SW480 (cell line): ENCODE measurements at regions not wholly inside any gene's neighbourhood (a gene's known extent, or its start where the extent isn't known, plus 50 kb on each side); places are given as distances from the start of the nearest gene placed in this dataset.
A peak's percentile ranks its signal among the peaks of the same experiment; 100 is the strongest.
"Not testable (repeated sequence)": the region's sequence is repeated elsewhere in the genome, so short reads cannot be mapped to it uniquely, and the experiment has no call there.

Experiments
- DNase-seq: peaks from one replicate; pipeline ENCODE4 v3.0.0-alpha.2; 2016; ENCODE audit warnings: low spot score

GRCh38 chr2:113551637-113552318, 53.3 kb downstream of the FOXD4L1 start:
- peak; percentile 14 for DNase-seq

- not testable (repeated sequence) for DNase-seq
Measured at GRCh38 chr2:113559820-113560219, 61.4 kb downstream of the FOXD4L1 start.

GRCh38 chr2:113562662-113563061, 64.2 kb downstream of the FOXD4L1 start:
- DNase-seq = not testable (repeated sequence)

GRCh38 chr2:113566674-113567480, 60.2 kb upstream of the RABL2A start:
- DNase-seq = not testable (repeated sequence)

GRCh38 chr2:113567481-113567849, 59.6 kb upstream of the RABL2A start:
- DNase-seq = not testable (repeated sequence)

- DNase-seq = not testable (repeated sequence)
Measured at GRCh38 chr2:113568231-113568630, 58.8 kb upstream of the RABL2A start.

GRCh38 chr2:113570082-113570481, 57.0 kb upstream of the RABL2A start:
- peak; percentile 69 for DNase-seq

- not testable (repeated sequence) for DNase-seq
Measured at GRCh38 chr2:113570509-113571009, 56.5 kb upstream of the RABL2A start.

- not testable (repeated sequence) for DNase-seq
Measured at GRCh38 chr2:113571482-113572068, 55.5 kb upstream of the RABL2A start.

- DNase-seq = not testable (repeated sequence)
Measured at GRCh38 chr2:113575721-113576120, 51.3 kb upstream of the RABL2A start.

- DNase-seq = not testable (repeated sequence)
Measured at GRCh38 chr2:113576353-113576752, 50.7 kb upstream of the RABL2A start.
